ENCODE measurements at regions not wholly inside any gene's neighbourhood (a gene's known extent, or its start where the extent isn't known, plus 50 kb on each side); places are given as distances from the start of the nearest gene placed in this dataset.

GRCh38 chr7:131202451-131202850, 125.2 kb upstream of the MKLN1 start:
- TF ChIP-seq CTCF (conservative IDR thresholded peaks at IDR 0.05 in 1 of 2, IDR thresholded peaks at IDR 0.05 in 1 of 2; ENCODE audit: low read depth in 1 of 2, low read length in 2 of 2) (no peak), EZH2 (IDR thresholded peaks at IDR 0.05; ENCODE audit: low read length, missing control alignments) (no peak)
